ENCODE measurements at regions not wholly inside any gene's neighbourhood (a gene's known extent, or its start where the extent isn't known, plus 50 kb on each side); places are given as distances from the start of the nearest gene placed in this dataset.

DNA sequence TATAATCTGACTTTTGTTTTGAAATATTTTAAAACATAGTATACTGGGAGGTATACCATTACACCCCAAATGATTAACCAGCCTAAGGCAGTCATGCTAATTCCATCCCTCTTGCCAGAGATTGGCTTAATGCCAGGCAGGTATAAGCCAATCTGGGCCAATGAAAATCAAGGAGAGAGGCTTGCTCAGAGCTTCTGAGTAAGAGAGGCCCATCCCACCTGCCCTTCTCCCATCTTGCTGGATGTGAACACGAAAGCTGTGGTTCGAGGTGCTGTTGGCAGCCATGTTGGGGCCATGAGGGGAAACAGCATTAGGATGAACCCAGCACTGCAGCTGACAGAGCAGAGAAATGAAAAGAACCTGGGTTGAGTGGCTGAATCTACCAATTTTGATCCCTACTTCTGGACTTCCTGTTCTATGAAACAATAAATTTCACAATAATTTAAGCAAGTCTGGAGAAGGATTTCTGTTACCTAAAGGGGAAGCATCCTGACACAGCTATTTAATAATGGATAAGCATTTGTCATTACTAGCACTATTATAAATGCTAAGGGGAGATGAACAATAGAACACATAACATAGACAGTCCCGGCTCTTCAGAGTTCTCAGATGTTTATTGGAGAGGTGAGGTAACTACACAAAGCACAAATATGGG is 152.3 kb downstream of the CDC5L start:
- H3K9me3 Mint-ChIP-seq = no peaks in the 10 kb centered on the region

DNA sequence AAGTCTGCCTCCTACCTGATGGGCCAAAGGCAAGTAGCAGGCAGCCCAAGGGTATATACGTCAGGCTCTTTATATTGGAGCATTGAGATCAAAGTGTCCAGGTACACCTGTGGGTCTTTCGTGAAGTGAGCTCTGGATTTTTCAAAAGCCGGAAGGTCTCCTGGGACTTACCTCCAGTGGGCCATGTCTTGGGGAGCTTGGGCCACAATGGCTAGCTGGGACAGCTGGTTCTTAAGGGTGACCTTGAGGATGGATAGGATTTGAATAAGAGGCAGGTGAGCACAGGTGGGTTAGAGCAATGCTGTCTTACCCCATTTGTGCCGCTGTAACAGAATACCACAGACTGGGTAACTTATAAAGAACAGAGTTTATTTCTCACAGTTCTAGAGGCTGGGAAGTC is 153.4 kb downstream of the CDC5L start:
- H3K27ac Mint-ChIP-seq = no peak overlapping the region
- H3K4me3 Mint-ChIP-seq = no peak overlapping the region
- no peaks in the 10 kb centered on the region for H3K27me3 Mint-ChIP-seq
- H3K9me3 Mint-ChIP-seq = no peaks in the 10 kb centered on the region
- no peaks in the 10 kb centered on the region for H3K36me3 Mint-ChIP-seq (ENCODE audit: low read depth)
- DNase-seq = no peak
- H3K4me1 Mint-ChIP-seq (ENCODE audit: low read depth) = no peaks in the 10 kb centered on the region

More for the DNA sequence above, 152.3 kb downstream of the CDC5L start:
- no peaks in the 10 kb centered on the region for H3K27me3 Mint-ChIP-seq
- no peak overlapping the region for H3K4me3 Mint-ChIP-seq
- H3K4me1 Mint-ChIP-seq (ENCODE audit: low read depth) = no peaks in the 10 kb centered on the region
- no peak overlapping the region for H3K27ac Mint-ChIP-seq
- no peaks in the 10 kb centered on the region for H3K36me3 Mint-ChIP-seq (ENCODE audit: low read depth)
- no peak for DNase-seq

DNA sequence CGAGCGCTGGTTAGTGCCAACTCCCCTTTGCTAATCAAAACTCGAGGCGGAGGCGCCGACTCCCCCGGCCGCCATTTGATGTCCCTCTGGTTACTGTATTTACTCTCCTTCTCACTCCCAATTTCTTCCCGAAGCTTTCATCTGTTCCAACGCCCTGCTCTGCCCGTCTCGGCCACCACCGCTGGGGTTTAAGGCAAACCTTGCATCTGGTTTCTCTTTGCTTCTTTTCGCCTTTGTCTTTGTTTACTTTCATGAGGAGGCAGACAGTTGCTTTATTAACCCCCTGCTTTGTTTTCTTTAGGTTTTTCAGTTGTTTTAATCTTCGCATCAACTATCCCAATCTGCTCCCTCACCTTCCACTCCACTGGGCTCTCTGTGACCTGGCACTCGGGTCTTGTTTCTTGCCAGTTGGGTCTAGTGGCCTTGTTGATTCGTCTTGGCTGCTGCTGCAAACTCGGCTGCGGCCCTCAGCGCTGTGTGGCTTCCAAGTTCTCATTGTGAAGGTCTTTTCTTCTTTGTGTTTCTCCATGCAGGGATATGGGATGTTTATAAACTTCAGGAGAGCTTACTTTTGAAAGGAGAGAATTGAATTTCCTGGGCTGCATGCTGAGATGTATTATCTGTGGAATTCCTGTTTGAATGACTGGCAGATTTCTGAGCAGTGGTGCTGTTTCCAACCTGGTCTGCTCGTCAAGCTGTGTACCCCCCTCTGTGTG is 155.1 kb downstream of the CDC5L start:
- Mint-ChIP-seq H3K27ac (no peak overlapping the region), H3K27me3 (no peaks in the 10 kb centered on the region), H3K36me3 (ENCODE audit: low read depth) (no peaks in the 10 kb centered on the region), H3K4me1 (ENCODE audit: low read depth) (no peaks in the 10 kb centered on the region), H3K4me3 (no peak overlapping the region), H3K9me3 (no peaks in the 10 kb centered on the region)
- DNase-seq = no peak

DNA sequence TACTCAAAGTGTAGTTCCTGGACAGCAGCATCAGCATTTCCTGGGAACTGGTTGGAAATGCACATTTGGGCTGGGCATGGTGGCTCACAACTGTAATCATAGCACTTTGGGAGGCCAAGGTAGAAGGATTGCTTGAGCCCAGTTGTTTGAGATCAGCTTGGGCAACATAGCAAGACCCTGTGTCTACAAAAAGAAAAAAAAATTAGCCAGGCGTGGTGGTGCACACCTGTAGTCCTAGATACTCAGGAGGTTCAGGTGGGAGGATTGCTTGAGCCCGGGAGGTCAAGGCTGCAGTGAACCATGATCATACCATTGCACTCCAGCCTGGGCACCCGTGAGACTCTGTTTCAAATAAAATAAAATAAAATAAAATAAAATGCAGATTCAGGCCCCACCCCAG is 156.2 kb downstream of the CDC5L start:
- Mint-ChIP-seq H3K9me3 (no peaks in the 10 kb centered on the region), H3K27ac (no peak overlapping the region), H3K27me3 (no peaks in the 10 kb centered on the region), H3K4me3 (no peak overlapping the region), H3K4me1 (ENCODE audit: low read depth) (no peaks in the 10 kb centered on the region), H3K36me3 (ENCODE audit: low read depth) (no peaks in the 10 kb centered on the region)
- DNase-seq = no peak

DNA sequence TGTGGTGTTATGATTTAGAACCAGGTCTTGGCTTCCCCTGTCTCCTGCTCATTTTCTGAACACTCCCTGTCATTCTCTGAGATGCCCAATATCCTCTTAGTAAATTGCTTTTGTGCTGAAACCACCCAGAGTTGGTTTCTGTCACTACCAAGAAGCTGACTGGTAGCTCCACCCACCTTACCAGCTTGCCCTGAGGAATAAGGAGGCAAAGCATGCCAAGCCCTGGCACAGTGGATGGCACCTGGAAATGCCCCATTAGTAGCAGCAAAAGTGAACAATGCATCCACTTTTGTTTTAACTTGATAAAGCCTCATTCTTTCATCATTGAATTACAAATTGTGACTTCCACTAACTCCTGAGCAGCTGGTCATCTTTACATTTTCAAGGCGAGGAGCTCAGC is 157.7 kb downstream of the CDC5L start:
- no peaks in the 10 kb centered on the region for H3K4me1 Mint-ChIP-seq (ENCODE audit: low read depth)
- H3K9me3 Mint-ChIP-seq = no peaks in the 10 kb centered on the region
- DNase-seq = no peak
- H3K36me3 Mint-ChIP-seq (ENCODE audit: low read depth) = no peaks in the 10 kb centered on the region
- no peak overlapping the region for H3K27ac Mint-ChIP-seq
- no peak overlapping the region for H3K4me3 Mint-ChIP-seq
- no peaks in the 10 kb centered on the region for H3K27me3 Mint-ChIP-seq

DNA sequence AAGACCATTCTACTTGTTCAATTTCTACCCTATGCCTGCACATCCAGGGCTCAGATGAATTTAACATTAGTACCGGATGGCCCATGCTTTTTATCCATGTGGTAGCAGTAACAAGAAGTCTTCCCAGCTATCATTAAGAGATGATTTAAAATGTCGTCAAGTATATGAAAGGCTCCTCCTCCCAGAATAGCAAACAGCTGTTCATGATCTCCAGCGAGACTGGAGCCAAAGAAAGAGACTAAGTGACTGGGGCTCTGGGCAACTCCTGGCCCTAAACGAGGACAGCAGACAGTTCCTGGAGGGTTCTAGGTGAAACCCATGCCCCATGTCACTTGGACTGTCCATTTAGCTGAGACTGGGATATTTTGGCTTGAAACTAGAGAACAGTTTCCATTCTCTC is 160.8 kb downstream of the CDC5L start:
- Mint-ChIP-seq H3K4me1 (ENCODE audit: low read depth) (no peaks in the 10 kb centered on the region), H3K27me3 (peaks cover 4% of the 10 kb centered on the region), H3K9me3 (no peaks in the 10 kb centered on the region), H3K4me3 (no peak overlapping the region), H3K27ac (no peak overlapping the region), H3K36me3 (ENCODE audit: low read depth) (no peaks in the 10 kb centered on the region)
- no peak for DNase-seq

DNA sequence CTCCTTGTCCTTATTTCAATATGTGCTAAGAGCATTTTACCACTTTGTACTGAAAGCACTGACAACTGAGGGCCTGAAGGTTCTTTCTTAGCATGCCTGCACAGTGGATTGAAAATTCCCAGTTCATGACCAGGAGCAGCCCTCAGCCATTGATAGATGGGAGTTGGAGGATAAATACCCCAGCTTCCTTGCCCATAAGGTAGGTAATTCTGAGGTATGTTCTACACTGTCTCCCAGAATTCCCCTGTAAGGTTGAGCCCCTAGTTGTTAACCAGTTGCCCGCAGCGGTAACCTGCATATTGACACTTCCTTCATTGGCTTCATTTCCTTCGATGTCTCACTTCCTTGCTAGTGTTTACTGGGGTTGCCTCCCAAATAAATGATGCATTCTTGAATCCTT is 162.0 kb downstream of the CDC5L start:
- Mint-ChIP-seq H3K27ac (no peak overlapping the region), H3K27me3 (peaks cover 5% of the 10 kb centered on the region), H3K4me1 (ENCODE audit: low read depth) (no peaks in the 10 kb centered on the region), H3K4me3 (no peak overlapping the region), H3K9me3 (no peaks in the 10 kb centered on the region), H3K36me3 (ENCODE audit: low read depth) (no peaks in the 10 kb centered on the region)
- no peak for DNase-seq

DNA sequence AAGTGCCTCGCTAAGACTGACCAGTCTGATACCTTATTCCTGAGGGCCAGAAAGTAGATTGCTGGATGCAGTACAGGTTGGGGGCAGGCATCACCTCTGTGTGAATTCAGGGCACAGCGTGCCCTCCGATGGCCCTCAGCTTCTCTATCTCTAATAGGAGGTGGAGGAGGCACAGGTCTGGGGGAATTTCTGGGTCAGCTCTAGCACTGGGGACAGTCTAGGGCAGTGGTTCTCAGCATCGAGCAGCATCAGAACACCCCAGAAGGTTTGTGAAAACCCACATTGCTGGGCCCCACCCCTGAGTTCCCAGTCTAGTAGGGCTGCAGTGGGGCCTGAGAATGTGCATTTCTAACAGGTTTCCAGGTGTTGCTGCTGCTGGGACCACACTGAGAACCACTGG is 166.7 kb downstream of the CDC5L start:
- Mint-ChIP-seq H3K4me1 (ENCODE audit: low read depth) (no peaks in the 10 kb centered on the region), H3K9me3 (no peaks in the 10 kb centered on the region), H3K27me3 (peaks cover 15% of the 10 kb centered on the region), H3K27ac (no peak overlapping the region), H3K4me3 (no peak overlapping the region), H3K36me3 (ENCODE audit: low read depth) (no peaks in the 10 kb centered on the region)
- no peak for DNase-seq

DNA sequence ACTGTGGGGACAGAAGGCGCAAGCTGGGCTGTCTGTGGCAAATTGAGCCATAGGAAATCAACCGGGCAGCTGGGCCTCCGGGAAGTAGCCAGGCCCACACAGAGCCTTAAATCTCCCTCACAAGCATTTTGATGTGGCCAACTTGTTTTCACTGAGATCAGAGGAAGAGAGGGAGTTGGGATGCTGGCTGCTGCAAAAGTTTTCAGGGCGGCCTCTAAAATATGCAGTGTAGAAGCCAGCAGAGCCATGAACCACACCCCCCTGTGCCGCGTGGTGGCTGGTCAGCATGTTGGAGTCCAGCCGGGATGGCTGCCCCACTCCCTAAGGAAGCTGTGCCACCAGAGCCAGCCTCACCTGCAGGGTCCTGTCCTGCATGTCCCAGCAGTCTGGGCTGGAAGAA is 167.4 kb downstream of the CDC5L start:
- no peak for DNase-seq
- H3K36me3 Mint-ChIP-seq (ENCODE audit: low read depth) = no peaks in the 10 kb centered on the region
- H3K4me1 Mint-ChIP-seq (ENCODE audit: low read depth) = no peaks in the 10 kb centered on the region
- peaks cover 22% of the 10 kb centered on the region for H3K27me3 Mint-ChIP-seq
- no peak overlapping the region for H3K4me3 Mint-ChIP-seq
- H3K27ac Mint-ChIP-seq = no peak overlapping the region
- H3K9me3 Mint-ChIP-seq = no peaks in the 10 kb centered on the region

DNA sequence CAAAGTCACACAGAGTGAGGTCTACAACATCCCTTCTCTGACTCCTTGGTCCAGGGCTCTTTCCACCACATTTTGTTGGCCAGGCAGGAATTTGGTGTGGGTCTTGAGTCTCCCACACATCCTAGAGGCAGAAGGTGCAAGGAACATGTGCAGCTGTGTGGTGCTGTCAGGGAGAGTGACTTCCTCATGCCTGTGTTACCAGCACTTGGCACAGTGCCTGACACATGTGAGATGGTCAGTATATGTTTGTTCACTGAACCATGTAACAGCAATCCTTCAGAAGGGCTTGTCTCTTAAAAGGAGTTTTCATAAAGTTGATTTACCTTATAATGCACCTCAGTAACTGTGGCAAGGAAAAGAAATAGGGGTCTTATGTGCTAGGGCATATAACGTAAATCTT is 168.5 kb downstream of the CDC5L start:
- Mint-ChIP-seq H3K9me3 (no peaks in the 10 kb centered on the region), H3K4me1 (ENCODE audit: low read depth) (no peaks in the 10 kb centered on the region), H3K27ac (no peak overlapping the region), H3K4me3 (no peak overlapping the region), H3K27me3 (peaks cover 29% of the 10 kb centered on the region), H3K36me3 (ENCODE audit: low read depth) (no peaks in the 10 kb centered on the region)
- DNase-seq = no peak

DNA sequence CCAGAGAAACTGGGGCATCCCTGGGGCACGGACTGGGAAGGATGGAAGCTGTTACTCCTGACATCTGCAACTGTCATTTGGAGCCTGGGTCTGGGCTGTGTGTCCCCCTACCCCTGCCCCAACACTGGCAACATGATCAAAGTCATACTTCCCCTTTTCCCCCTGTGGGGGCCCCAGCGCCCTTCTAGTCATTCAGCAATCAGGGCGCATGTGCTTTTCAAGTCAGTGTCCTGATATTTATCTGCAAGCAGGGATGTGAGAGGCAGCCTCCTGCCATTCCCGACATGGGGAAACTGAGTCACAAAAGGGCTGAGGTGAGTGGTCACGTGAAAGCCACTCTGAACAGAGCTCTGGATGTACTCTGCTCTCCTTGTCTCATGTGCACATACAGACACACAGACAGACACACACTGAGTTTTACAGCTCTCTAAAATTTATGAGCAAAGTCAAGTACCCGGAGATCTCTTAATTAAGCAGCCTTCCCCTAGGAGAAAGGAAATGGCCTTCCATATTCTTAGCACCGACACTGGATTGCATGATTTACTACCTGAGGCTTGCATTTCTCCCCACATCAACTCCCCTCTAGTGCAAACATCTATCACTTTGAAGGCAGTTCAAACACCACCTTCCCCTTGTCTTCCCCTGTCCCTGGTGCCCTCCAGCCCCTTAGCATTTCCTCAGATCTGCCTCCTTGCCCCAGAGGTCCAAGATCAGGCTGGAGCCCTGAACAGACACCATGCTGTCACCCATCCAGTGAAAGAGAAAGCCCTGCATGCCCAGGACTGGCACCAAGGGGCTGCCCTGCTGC is 170.7 kb downstream of the CDC5L start:
- H3K27ac Mint-ChIP-seq = no peak overlapping the region
- peaks cover 9% of the 10 kb centered on the region for H3K4me1 Mint-ChIP-seq (ENCODE audit: low read depth)
- no peaks in the 10 kb centered on the region for H3K9me3 Mint-ChIP-seq
- H3K4me3 Mint-ChIP-seq = no peak overlapping the region
- no peak for DNase-seq
- no peaks in the 10 kb centered on the region for H3K36me3 Mint-ChIP-seq (ENCODE audit: low read depth)
- peaks cover 37% of the 10 kb centered on the region for H3K27me3 Mint-ChIP-seq

DNA sequence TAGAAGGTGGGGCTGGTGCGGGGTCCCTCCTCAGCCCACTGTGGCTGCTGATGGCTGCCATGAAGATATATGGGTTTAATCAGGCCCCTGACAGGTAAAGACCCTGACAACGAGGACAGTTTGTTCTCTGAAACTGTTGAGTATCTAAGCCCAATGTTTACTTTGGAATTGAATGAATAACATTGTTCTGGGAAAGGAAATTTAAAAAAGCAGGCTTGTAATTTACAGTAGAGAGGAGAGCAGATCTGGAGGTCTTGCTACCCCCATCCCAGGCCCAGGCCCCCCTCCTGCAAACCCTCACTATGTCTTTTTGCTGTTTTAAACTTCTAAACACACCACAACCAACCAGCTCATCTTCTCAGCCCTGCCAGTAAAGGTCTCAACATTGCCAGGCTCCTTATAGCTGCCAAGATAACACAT is 171.3 kb downstream of the CDC5L start:
- Mint-ChIP-seq H3K9me3 (no peaks in the 10 kb centered on the region), H3K4me1 (ENCODE audit: low read depth) (peaks cover 11% of the 10 kb centered on the region), H3K4me3 (no peak overlapping the region), H3K27me3 (peaks cover 39% of the 10 kb centered on the region), H3K27ac (no peak overlapping the region), H3K36me3 (ENCODE audit: low read depth) (no peaks in the 10 kb centered on the region)
- no peak for DNase-seq

DNA sequence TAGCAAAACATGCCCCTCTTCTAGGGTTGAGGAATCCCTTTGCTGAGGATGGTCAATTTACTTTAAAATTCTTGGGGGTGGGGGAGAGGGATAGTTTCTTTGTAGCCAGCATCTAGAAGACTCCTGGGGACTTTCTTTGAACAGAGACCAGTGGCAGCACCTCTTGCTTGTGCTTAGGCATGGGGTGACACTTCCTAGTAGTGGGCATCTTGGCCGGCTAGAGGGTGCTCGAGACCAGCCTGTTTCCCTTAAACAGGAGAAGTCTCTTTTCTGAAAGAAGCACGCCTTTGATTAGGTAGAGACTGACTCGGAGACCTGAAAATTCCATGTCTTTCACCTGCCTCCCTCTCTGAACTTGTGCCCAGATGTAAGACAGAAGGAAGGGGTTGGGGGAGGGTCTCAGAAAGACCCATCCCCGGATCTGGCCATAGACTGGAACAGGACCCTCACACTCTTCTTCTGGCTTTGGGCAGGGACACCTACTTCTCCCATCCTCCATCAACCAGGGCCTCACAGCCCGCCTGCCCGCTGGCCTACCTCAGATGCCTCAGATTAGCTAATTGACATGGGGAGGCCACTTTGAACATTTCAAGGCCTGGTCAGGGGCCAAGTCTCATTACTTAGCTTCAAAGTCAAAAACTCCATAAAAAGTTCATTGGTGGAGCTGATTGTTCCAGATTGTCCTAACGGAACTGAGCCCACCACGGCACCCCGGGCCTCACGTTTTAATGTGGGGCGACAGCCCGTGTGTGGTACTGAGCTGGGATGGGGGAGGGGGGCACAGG is 172.2 kb downstream of the CDC5L start:
- H3K27ac Mint-ChIP-seq = no peak overlapping the region
- peaks cover 39% of the 10 kb centered on the region for H3K27me3 Mint-ChIP-seq
- no peak overlapping the region for H3K4me3 Mint-ChIP-seq
- no peaks in the 10 kb centered on the region for H3K36me3 Mint-ChIP-seq (ENCODE audit: low read depth)
- H3K4me1 Mint-ChIP-seq (ENCODE audit: low read depth) = peaks cover 11% of the 10 kb centered on the region
- H3K9me3 Mint-ChIP-seq = no peaks in the 10 kb centered on the region
- no peak for DNase-seq

DNA sequence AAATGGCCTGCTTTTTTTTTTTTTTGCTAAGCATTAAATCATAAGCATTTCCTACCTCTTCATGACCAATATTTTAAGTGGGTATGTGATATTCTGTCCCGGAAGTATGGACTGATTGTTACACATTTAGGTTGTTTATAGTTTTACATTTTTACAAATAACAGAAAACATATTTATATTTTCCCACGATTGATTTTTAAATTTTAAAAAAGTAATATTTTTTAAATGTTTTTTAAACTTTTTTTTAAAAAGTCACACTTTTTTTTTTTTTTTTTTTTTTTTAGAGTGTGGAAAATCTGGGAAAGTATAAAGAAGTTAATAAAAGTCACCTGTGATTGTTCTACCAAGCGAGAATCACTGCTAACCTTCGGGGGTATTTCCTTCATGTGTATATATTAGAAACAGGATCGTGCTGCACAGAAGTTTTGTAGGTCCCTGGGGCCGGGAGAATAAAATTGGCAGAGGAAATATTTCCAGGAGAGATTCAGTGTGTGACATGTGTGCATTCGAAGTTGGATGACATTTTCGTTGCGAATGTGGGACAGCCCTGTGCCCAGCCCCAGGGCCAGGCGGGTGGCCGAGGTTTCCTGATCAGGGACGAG is 173.1 kb downstream of the CDC5L start:
- Mint-ChIP-seq H3K4me3 (no peak overlapping the region), H3K27ac (no peak overlapping the region), H3K27me3 (peaks cover 39% of the 10 kb centered on the region), H3K36me3 (ENCODE audit: low read depth) (no peaks in the 10 kb centered on the region), H3K4me1 (ENCODE audit: low read depth) (peaks cover 11% of the 10 kb centered on the region), H3K9me3 (no peaks in the 10 kb centered on the region)
- DNase-seq = no peak

Measured in activated T-cell treated with anti-CD3 and anti-CD28 coated beads, Interleukin-2, amount 50 U/mL, for 24 hours (primary cell).